ENCODE measurements at regions not wholly inside any gene's neighbourhood (a gene's known extent, or its start where the extent isn't known, plus 50 kb on each side); places are given as distances from the start of the nearest gene placed in this dataset.

DNA sequence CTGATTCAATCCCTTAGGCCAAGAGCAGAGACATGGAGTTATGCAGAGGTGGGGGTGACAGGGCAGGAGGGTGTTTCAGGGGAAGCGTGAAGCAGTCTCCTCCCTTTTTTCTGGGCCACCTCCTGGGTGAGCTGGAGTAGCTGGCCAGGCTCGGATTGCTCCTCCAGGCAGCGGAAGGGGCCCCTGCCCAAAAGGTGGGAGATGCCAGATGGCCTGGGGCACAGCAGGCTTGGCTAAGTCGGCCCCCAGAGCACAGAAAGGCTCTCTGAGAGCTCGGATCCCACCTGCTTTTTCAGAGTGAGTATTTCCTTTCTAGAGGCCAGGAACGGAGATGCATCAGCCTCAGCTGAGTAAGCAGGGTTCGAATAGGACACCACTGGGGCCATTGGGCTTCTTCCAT, 196.9 kb downstream of the ANKRD30B start:
- TF ChIP-seq POLR2A (IDR thresholded peaks at IDR 0.05; ENCODE audit: low read length) (no peak), GATA1 (IDR thresholded peaks at IDR 0.05; ENCODE audit: low read depth, low read length) (no peak)
